Common myeloid progenitor, CD34-positive (primary cell): ENCODE measurements at regions not wholly inside any gene's neighbourhood (a gene's known extent, or its start where the extent isn't known, plus 50 kb on each side); places are given as distances from the start of the nearest gene placed in this dataset.
A peak's percentile ranks its signal among the peaks of the same experiment; 100 is the strongest.
"Not testable (repeated sequence)": the region's sequence is repeated elsewhere in the genome, so short reads cannot be mapped to it uniquely, and the experiment has no call there.

Experiments
- CTCF ChIA-PET: fragments of 350-600 bp; sonication (Branson Sonifier 250); formaldehyde crosslinking; loops from one replicate; lab custom pipeline; 2021; ENCODE audit warnings: antibody characterized with exemption; lab: Charles Lee
- POLR2A ChIA-PET: fragments of 350-600 bp; sonication (Branson Sonifier 250); formaldehyde crosslinking; loops from one replicate; lab custom pipeline; 2021; ENCODE audit warnings: antibody characterized with exemption; lab: Charles Lee
- DNase-seq, 3 donors: peaks; one replicate each; pipeline versions ENCODE4 v3.0.0 to v3.0.0-alpha.2; 2013
- H3K27ac ChIP-seq, 2 experiments: 1 replicate in 1 of 2; 2 replicates in 1 of 2; pipeline ENCODE4 v1.7.0; 2013; ENCODE audit warnings: inconsistent platforms in 2 of 2, low read length in 2 of 2, mild to moderate bottlenecking in 2 of 2, low read depth in 1 of 2, moderate library complexity in 1 of 2; ENCODE audit not compliant: severe bottlenecking in 2 of 2, insufficient read depth in 1 of 2, poor library complexity in 1 of 2
- H3K27me3 ChIP-seq, 5 experiments: replicated peaks in 2 of 5; 1 replicate in 3 of 5; 2 replicates in 2 of 5; pipeline versions ENCODE4 v1.6.1 to v1.7.0; 2013; ENCODE audit warnings: low read length in 4 of 5, mild to moderate bottlenecking in 2 of 5, moderate library complexity in 2 of 5, inconsistent platforms in 1 of 5; ENCODE audit not compliant: insufficient read depth in 5 of 5, control insufficient read depth in 4 of 5
- H3K36me3 ChIP-seq, 4 experiments: 1 replicate in 2 of 4; 2 replicates in 2 of 4; pipeline versions ENCODE4 v1.6.1 to v1.7.0; 2013; ENCODE audit warnings: low read length in 3 of 4, control low read depth in 1 of 4, mild to moderate bottlenecking in 1 of 4; ENCODE audit not compliant: control insufficient read depth in 4 of 4, insufficient read depth in 4 of 4
- H3K4me1 ChIP-seq, 4 experiments: 1 replicate in 3 of 4; 2 replicates in 1 of 4; pipeline versions ENCODE4 v1.6.1 to v1.7.1; 2013; ENCODE audit warnings: low read length in 3 of 4, mild to moderate bottlenecking in 3 of 4, control low read depth in 1 of 4, inconsistent platforms in 1 of 4, moderate library complexity in 1 of 4; ENCODE audit not compliant: control insufficient read depth in 4 of 4, insufficient read depth in 4 of 4; ENCODE audit errors: control extremely low read depth in 1 of 4
- H3K4me3 ChIP-seq, 7 experiments: 1 replicate in 4 of 7; 2 replicates in 3 of 7; pipeline versions ENCODE4 v1.5.1 to v1.7.0; 2013; ENCODE audit warnings: mild to moderate bottlenecking in 7 of 7, low read length in 6 of 7, moderate library complexity in 6 of 7, inconsistent platforms in 2 of 7, low read depth in 2 of 7, control low read depth in 1 of 7; ENCODE audit not compliant: insufficient read depth in 4 of 7, control insufficient read depth in 1 of 7; ENCODE audit errors: extremely low read depth in 1 of 7
- H3K9me3 ChIP-seq, 5 experiments: 1 replicate in 4 of 5; 2 replicates in 1 of 5; pipeline versions ENCODE4 v1.6.1 to v1.7.1; 2013; ENCODE audit warnings: low read length in 4 of 5, mild to moderate bottlenecking in 2 of 5, inconsistent platforms in 1 of 5, low read depth in 1 of 5, moderate library complexity in 1 of 5; ENCODE audit not compliant: control insufficient read depth in 4 of 5, insufficient read depth in 2 of 5; ENCODE audit errors: control extremely low read depth in 1 of 5
- WGBS: methylation state at CpG from one replicate; pipeline ENCODE4 v1.1.5; 2013; ENCODE audit not compliant: insufficient coverage; 5-methylcytosine and 5-hydroxymethylcytosine counted together

GRCh38 chr5:34223158-34223557, 180.1 kb upstream of the C1QTNF3 start:
- H3K36me3 ChIP-seq, CTCF ChIA-PET, H3K4me1 ChIP-seq, POLR2A ChIA-PET, H3K27me3 ChIP-seq, DNase-seq, H3K4me3 ChIP-seq, H3K27ac ChIP-seq, H3K9me3 ChIP-seq: not testable (repeated sequence)
- WGBS: no CpG with 5 or more reads among the region's 3 CpGs

- CTCF ChIA-PET, H3K36me3 ChIP-seq, H3K27ac ChIP-seq, H3K27me3 ChIP-seq, H3K4me3 ChIP-seq, POLR2A ChIA-PET, H3K9me3 ChIP-seq, H3K4me1 ChIP-seq, DNase-seq: not testable (repeated sequence)
- WGBS: no CpG with 5 or more reads among the region's 1 CpG
Measured at GRCh38 chr5:34230402-34230801, 187.4 kb upstream of the C1QTNF3 start.

GRCh38 chr5:34243802-34244201, 200.8 kb upstream of the C1QTNF3 start:
- DNase-seq, POLR2A ChIA-PET, H3K36me3 ChIP-seq, H3K4me1 ChIP-seq, H3K27me3 ChIP-seq, CTCF ChIA-PET, H3K9me3 ChIP-seq: not testable (repeated sequence)
- Histone ChIP-seq H3K4me3 (peak overlapping the region in 5 of 7 experiments; percentile 43 to 66 (median 57)), H3K27ac (peak overlapping the region in 1 of 2 experiments; percentile 58)

GRCh38 chr5:34244281-34245031, 201.4 kb upstream of the C1QTNF3 start:
- Histone ChIP-seq H3K4me3 (peak overlapping the region in 6 of 7 experiments; percentile 23 to 66 (median 56)), H3K27ac (peak overlapping the region in 1 of 2 experiments; percentile 58)
- H3K36me3 ChIP-seq, CTCF ChIA-PET, H3K4me1 ChIP-seq, POLR2A ChIA-PET, H3K27me3 ChIP-seq, H3K9me3 ChIP-seq: not testable (repeated sequence)
- DNase-seq: peak; percentile 77 to 88 (median 86)
- no CpG with 5 or more reads among the region's 41 CpGs for WGBS

DNA sequence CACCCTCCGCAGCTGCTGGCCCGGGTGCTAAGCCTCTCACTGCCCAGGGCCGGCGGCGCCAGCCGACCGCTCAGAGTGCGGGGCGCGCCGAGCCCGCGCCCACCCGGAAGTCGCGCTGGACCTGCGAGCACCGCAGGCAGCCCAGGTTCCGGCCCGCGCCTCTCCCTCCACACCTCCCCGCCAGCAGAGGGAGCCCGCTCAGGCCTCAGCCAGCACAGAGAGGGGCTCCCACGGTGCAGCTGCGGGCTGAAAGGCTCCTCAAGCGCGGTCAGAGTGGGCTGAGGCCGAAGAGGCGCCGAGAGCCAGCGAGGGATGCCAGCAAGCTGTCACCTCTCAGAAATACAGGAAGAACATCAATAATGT, 202.0 kb upstream of the C1QTNF3 start:
- POLR2A ChIA-PET, H3K27ac ChIP-seq, DNase-seq, H3K9me3 ChIP-seq, CTCF ChIA-PET, H3K4me1 ChIP-seq, H3K36me3 ChIP-seq, H3K27me3 ChIP-seq: not testable (repeated sequence)
- peak overlapping the region in 2 of 7 experiments; percentile 40 to 55 for H3K4me3 ChIP-seq
- no CpG with 5 or more reads among the region's 31 CpGs for WGBS

DNA sequence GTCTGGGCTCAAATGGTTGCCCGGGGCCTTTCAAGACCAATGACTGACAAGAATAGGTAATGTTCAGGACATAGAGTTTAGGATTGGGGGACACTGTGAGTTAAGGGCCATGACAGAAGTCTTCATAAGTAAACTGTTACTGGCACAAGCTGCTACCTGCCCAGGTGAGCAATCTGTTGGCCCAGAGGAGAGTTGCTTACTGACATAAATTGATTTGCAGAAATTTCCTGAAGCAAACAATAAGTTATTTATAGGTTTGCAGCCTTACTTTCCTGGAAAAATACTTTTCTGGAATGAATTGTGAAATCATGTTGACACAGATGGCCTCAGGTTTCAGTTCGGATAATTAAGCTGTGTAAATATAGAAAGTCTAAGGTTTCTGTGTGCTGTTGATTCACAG, 202.8 kb upstream of the C1QTNF3 start:
- no CpG with 5 or more reads among the region's 2 CpGs for WGBS
- H3K9me3 ChIP-seq, H3K36me3 ChIP-seq, H3K27me3 ChIP-seq, POLR2A ChIA-PET, CTCF ChIA-PET, H3K4me1 ChIP-seq: not testable (repeated sequence)
- DNase-seq: peak in 1 of 3 donors; percentile 1
- Histone ChIP-seq H3K27ac (peak overlapping the region in 1 of 2 experiments; percentile 74), H3K4me3 (peak overlapping the region in 6 of 7 experiments; percentile 31 to 60 (median 42))

DNA sequence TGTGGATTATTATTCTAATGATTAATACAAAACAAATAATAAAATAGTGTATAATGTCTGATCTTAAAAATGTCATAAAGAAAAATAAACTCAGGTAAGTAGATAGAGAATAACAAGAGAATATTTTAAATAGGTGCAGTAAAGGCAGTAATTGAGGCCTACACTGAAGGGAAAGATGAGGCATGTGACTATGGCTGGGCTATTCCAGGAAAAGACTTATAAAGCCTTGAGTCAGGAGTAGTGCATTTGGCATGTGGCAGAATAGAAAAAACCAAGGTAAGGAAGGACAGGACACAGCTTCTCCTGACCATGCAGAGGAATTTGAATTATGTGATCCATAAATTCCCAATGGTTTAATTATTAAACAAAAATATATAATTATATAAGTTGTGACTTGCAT, 215.6 kb upstream of the C1QTNF3 start:
- H3K4me3 ChIP-seq, H3K27me3 ChIP-seq, DNase-seq, H3K9me3 ChIP-seq, POLR2A ChIA-PET, H3K4me1 ChIP-seq, H3K27ac ChIP-seq, H3K36me3 ChIP-seq, CTCF ChIA-PET: not testable (repeated sequence)
